Inflammatory macrophage treated with lipopolysaccharide for 4 hours (primary cell): ENCODE measurements at regions not wholly inside any gene's neighbourhood (a gene's known extent, or its start where the extent isn't known, plus 50 kb on each side); places are given as distances from the start of the nearest gene placed in this dataset.

Experiments used
- DNase-seq: peaks from one replicate; pipeline ENCODE4 v3.0.0-alpha.2; 2020

DNA sequence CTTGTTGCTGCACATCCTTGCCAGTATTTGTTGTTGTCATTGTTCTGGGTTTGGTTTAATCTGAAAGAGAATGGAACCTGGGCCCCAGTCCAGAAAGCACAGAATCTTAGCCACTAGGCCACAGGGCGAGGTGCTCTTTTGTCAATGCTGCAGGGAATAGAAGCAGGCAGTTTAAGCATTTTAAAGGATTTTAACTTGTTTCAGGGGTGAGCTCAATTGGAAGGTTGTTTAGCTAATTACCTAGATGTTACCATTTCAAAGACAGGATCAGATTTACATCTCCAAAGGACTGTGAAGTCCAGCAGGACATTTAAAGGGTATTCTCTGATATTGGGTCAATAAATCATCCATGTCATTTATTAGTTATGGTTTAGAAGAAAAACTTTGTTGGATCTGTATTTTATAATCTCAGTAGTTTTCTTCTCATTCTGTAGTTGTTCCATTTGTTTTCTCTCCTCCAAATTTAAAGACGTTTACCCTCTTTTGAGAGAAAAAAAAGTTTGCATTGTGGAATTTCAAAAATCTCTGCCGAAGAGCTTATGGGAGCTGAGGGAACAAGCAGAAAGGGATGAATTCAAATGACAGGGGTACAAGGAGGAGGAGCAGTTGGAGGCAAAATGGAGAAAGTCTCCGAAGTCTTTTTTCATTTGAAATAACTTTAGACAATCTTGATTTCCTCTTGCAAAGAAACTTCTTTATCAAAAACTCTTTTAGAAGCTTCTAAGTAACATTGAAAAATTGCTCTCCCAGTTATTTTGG, 57.5 kb upstream of the FAM47C start:
- no peak for DNase-seq

DNA sequence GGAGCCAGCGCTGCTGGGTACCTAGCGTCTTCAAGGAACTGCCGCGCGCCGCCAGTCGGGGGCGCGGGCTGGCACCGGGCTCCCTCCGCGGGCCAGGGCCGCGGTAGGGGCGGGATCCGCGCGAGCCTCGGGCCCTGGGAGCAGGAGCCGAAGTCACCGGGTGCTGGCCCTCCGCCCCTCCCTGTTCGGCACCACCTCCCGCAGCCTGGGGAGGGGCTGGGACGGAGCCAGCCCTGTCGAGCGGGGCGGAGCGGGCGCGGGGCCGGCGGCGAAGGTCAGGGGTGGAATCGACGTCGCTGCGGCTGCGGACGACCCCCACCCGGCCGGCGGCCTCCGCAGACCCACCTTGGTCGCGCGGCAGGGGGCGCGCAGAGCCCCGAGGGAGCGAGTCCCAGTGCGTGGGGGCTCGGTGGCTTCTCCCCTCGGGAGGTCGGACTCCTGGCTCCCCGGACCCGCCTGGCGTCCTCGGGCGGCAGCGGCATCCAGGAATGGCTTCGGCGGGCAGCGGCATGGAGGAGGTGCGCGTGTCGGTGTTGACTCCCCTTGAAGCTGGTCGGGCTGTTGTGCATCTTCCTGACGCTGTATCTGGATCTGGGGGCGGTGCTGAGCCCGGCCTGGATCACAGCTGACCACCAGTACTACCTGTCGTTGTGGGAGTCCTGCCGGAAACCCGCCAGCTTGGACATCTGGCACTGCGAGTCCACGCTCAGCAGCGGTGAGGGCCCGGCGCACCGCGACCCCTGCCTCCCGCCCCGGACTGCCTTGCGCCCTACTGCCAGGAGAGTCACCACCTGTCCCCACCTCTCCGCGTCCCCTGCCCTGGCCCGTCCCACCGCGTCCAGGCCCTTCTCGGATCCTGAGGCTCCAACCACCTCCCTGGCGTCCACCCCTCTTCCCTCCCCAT, 50.5 kb upstream of the FAM47C start:
- DNase-seq: no peak
